DMS53 (cell line): ENCODE measurements at regions not wholly inside any gene's neighbourhood (a gene's known extent, or its start where the extent isn't known, plus 50 kb on each side); places are given as distances from the start of the nearest gene placed in this dataset.

Experiments
- DNase-seq: peaks from one replicate; lab custom pipeline; 2025; lab: John Stamatoyannopoulos, UW

- DNase-seq, result no peak
Observed at GRCh38 chr1:157289424-157290105, 151.4 kb upstream of the ETV3 start.

- DNase-seq, result no peak
Observed at GRCh38 chr1:157288996-157289395, 150.8 kb upstream of the ETV3 start.

- DNase-seq, result no peak
Observed at GRCh38 chr1:157288492-157288891, 150.3 kb upstream of the ETV3 start.

- no peak for DNase-seq
Observed at GRCh38 chr1:157288006-157288405, 149.8 kb upstream of the ETV3 start.

- DNase-seq, result no peak
Observed at GRCh38 chr1:157287462-157287861, 149.3 kb upstream of the ETV3 start.

- no peak for DNase-seq
Observed at GRCh38 chr1:157286646-157287420, 148.6 kb upstream of the ETV3 start.

GRCh38 chr1:157286096-157286495, 147.9 kb upstream of the ETV3 start:
- no peak for DNase-seq

- no peak for DNase-seq
Observed at GRCh38 chr1:157284451-157284850, 146.3 kb upstream of the ETV3 start.

GRCh38 chr1:157279802-157280140, 141.6 kb upstream of the ETV3 start:
- DNase-seq, result no peak

- DNase-seq, result no peak
Observed at GRCh38 chr1:157279138-157279801, 141.1 kb upstream of the ETV3 start.

- DNase-seq, result no peak
Observed at GRCh38 chr1:157278383-157279137, 140.4 kb upstream of the ETV3 start.

GRCh38 chr1:157277913-157278312, 139.7 kb upstream of the ETV3 start:
- DNase-seq, result no peak

- DNase-seq, result no peak
Observed at GRCh38 chr1:157277281-157277680, 139.1 kb upstream of the ETV3 start.

GRCh38 chr1:157274698-157275534, 136.7 kb upstream of the ETV3 start:
- DNase-seq, result peak; percentile 76

- no peak for DNase-seq
Observed at GRCh38 chr1:157272729-157273524, 134.7 kb upstream of the ETV3 start.

GRCh38 chr1:157272264-157272663, 134.1 kb upstream of the ETV3 start:
- DNase-seq, result no peak

GRCh38 chr1:157270705-157271274, 132.6 kb upstream of the ETV3 start:
- no peak for DNase-seq

GRCh38 chr1:157269656-157270375, 131.6 kb upstream of the ETV3 start:
- no peak for DNase-seq

- no peak for DNase-seq
Observed at GRCh38 chr1:157262891-157263290, 124.7 kb upstream of the ETV3 start.

- no peak for DNase-seq
Observed at GRCh38 chr1:157262422-157262821, 124.2 kb upstream of the ETV3 start.
